A204.1 (cell line): ENCODE measurements at regions not wholly inside any gene's neighbourhood (a gene's known extent, or its start where the extent isn't known, plus 50 kb on each side); places are given as distances from the start of the nearest gene placed in this dataset.

Experiments used
- FAIRE-seq: peaks from 2 replicates; lab custom pipeline; 2012; peaks lifted over from hg19 to GRCh38; lab: Jason Lieb, UNC

- FAIRE-seq = no peak
These were observed 198.5 kb downstream of the ATP23 start for GRCh38 chr12:58139894-58140293.

- no peak for FAIRE-seq
These were observed 199.0 kb downstream of the ATP23 start for GRCh38 chr12:58140395-58140794.

- no peak for FAIRE-seq
These were observed 201.6 kb downstream of the ATP23 start for GRCh38 chr12:58142991-58143390.

- FAIRE-seq = no peak
These were observed 202.2 kb downstream of the ATP23 start for GRCh38 chr12:58143498-58143995.

GRCh38 chr12:58148405-58148804, 207.0 kb downstream of the ATP23 start:
- FAIRE-seq = no peak

- no peak for FAIRE-seq
These were observed 207.6 kb downstream of the ATP23 start for GRCh38 chr12:58148976-58149375.

- FAIRE-seq = no peak
These were observed 213.0 kb downstream of the ATP23 start for GRCh38 chr12:58154359-58154758.

- FAIRE-seq = no peak
These were observed 215.3 kb downstream of the ATP23 start for GRCh38 chr12:58156697-58157096.

GRCh38 chr12:58159941-58160340, 218.6 kb downstream of the ATP23 start:
- FAIRE-seq = no peak

- no peak for FAIRE-seq
These were observed 220.4 kb downstream of the ATP23 start for GRCh38 chr12:58161773-58162172.

GRCh38 chr12:58163021-58163420, 221.7 kb downstream of the ATP23 start:
- FAIRE-seq = no peak

GRCh38 chr12:58166643-58167042, 225.3 kb downstream of the ATP23 start:
- FAIRE-seq = no peak

- FAIRE-seq = no peak
These were observed 226.3 kb downstream of the ATP23 start for GRCh38 chr12:58167622-58168021.

GRCh38 chr12:58169826-58170225, 228.5 kb downstream of the ATP23 start:
- no peak for FAIRE-seq

- FAIRE-seq = no peak
These were observed 230.5 kb downstream of the ATP23 start for GRCh38 chr12:58171914-58172313.

GRCh38 chr12:58172433-58173073, 231.2 kb downstream of the ATP23 start:
- no peak for FAIRE-seq

GRCh38 chr12:58174316-58174715, 232.9 kb downstream of the ATP23 start:
- FAIRE-seq = no peak

GRCh38 chr12:58176296-58176869, 235.0 kb downstream of the ATP23 start:
- FAIRE-seq = no peak

GRCh38 chr12:58177366-58177765, 236.0 kb downstream of the ATP23 start:
- FAIRE-seq = no peak

GRCh38 chr12:58184212-58184611, 242.8 kb downstream of the ATP23 start:
- no peak for FAIRE-seq

- FAIRE-seq = no peak
These were observed 245.0 kb downstream of the ATP23 start for GRCh38 chr12:58186401-58186800.

- FAIRE-seq = no peak
These were observed 245.5 kb downstream of the ATP23 start for GRCh38 chr12:58186914-58187313.

GRCh38 chr12:58189030-58189429, 247.7 kb downstream of the ATP23 start:
- no peak for FAIRE-seq

- FAIRE-seq = no peak
These were observed 248.5 kb downstream of the ATP23 start for GRCh38 chr12:58189893-58190292.
